Type B pancreatic cell (in vitro differentiated cells): ENCODE measurements at regions not wholly inside any gene's neighbourhood (a gene's known extent, or its start where the extent isn't known, plus 50 kb on each side); places are given as distances from the start of the nearest gene placed in this dataset.
"Not testable (repeated sequence)": the region's sequence is repeated elsewhere in the genome, so short reads cannot be mapped to it uniquely, and the experiment has no call there.

Experiments used
- DNase-seq: peaks from one replicate; pipeline ENCODE4 v3.0.0; 2021; ENCODE audit warnings: mixed read lengths; ENCODE audit not compliant: unreplicated experiment; ENCODE audit errors: extremely low spot score
- H3K27ac Mint-ChIP-seq: 2 replicates; pipeline ENCODE4 v1.8.0; 2021; ENCODE audit warnings: mild to moderate bottlenecking, mixed read lengths
- H3K27me3 Mint-ChIP-seq: 2 replicates; pipeline ENCODE4 v1.8.0; 2021; ENCODE audit warnings: mixed read lengths
- H3K36me3 Mint-ChIP-seq: 2 replicates; pipeline ENCODE4 v1.8.0; 2021; ENCODE audit warnings: mixed read lengths
- H3K4me1 Mint-ChIP-seq: one replicate; pipeline ENCODE4 v1.8.0; 2021; ENCODE audit warnings: mixed read lengths; ENCODE audit not compliant: unreplicated experiment
- H3K4me3 Mint-ChIP-seq: 2 replicates; pipeline ENCODE4 v1.8.0; 2021; ENCODE audit warnings: mild to moderate bottlenecking, mixed read lengths
- H3K9me3 Mint-ChIP-seq: 2 replicates; pipeline ENCODE4 v1.8.0; 2021; ENCODE audit warnings: mixed read lengths
- CTCF ChIP-seq: fragments of 200-600 bp; sonication (generic); conservative IDR thresholded peaks from 2 replicates; pipeline ENCODE4 v1.5.0; 2021; ENCODE audit warnings: antibody characterized with exemption, mild to moderate bottlenecking

- Mint-ChIP-seq H3K4me1 (peaks cover 33% of the 10 kb centered on the region), H3K36me3 (peaks cover 4% of the 10 kb centered on the region), H3K9me3 (no peaks in the 10 kb centered on the region), H3K27ac (peak overlapping the region; percentile 67), H3K27me3 (peaks cover 10% of the 10 kb centered on the region), H3K4me3 (peak overlapping the region; percentile 92)
- DNase-seq: no peak
- TF ChIP-seq CTCF: no peak
Measured at GRCh38 chr7:149625947-149626392, 128.4 kb upstream of the ZNF746 start.

GRCh38 chr7:149625340-149625946, 127.8 kb upstream of the ZNF746 start:
- Mint-ChIP-seq H3K9me3 (no peaks in the 10 kb centered on the region), H3K27me3 (peaks cover 10% of the 10 kb centered on the region), H3K4me3 (peak overlapping the region; percentile 92), H3K4me1 (peaks cover 33% of the 10 kb centered on the region), H3K27ac (peak overlapping the region; percentile 67), H3K36me3 (peaks cover 4% of the 10 kb centered on the region)
- DNase-seq: no peak
- TF ChIP-seq CTCF: peak; percentile 75

- peak; percentile 93 for TF ChIP-seq CTCF
- peak overlapping the region; percentile 92 for H3K4me3 Mint-ChIP-seq
- peak overlapping the region; percentile 75 for H3K27ac Mint-ChIP-seq
- H3K36me3 Mint-ChIP-seq: peaks cover 4% of the 10 kb centered on the region
- DNase-seq: peak; percentile 95
- H3K9me3 Mint-ChIP-seq: no peaks in the 10 kb centered on the region
- H3K4me1 Mint-ChIP-seq: peaks cover 33% of the 10 kb centered on the region
- H3K27me3 Mint-ChIP-seq: peaks cover 10% of the 10 kb centered on the region
Measured at GRCh38 chr7:149624419-149625339, 127.1 kb upstream of the ZNF746 start.

- H3K4me3 Mint-ChIP-seq: peak overlapping the region; percentile 98
- peaks cover 33% of the 10 kb centered on the region for H3K4me1 Mint-ChIP-seq
- no peaks in the 10 kb centered on the region for H3K9me3 Mint-ChIP-seq
- H3K36me3 Mint-ChIP-seq: peaks cover 10% of the 10 kb centered on the region
- H3K27ac Mint-ChIP-seq: peak overlapping the region; percentile 92
- no peak for DNase-seq
- peaks cover 10% of the 10 kb centered on the region for H3K27me3 Mint-ChIP-seq
- TF ChIP-seq CTCF: no peak
Measured at GRCh38 chr7:149624006-149624405, 126.4 kb upstream of the ZNF746 start.

- DNase-seq, H3K9me3 Mint-ChIP-seq, H3K36me3 Mint-ChIP-seq, H3K27me3 Mint-ChIP-seq: not testable (repeated sequence)
- Mint-ChIP-seq H3K27ac (peak overlapping the region; percentile 92), H3K4me1 (peaks cover 33% of the 10 kb centered on the region), H3K4me3 (peak overlapping the region; percentile 98)
Measured at GRCh38 chr7:149623262-149623997, 125.8 kb upstream of the ZNF746 start.
